T1000 (cell line): ENCODE measurements at regions not wholly inside any gene's neighbourhood (a gene's known extent, or its start where the extent isn't known, plus 50 kb on each side); places are given as distances from the start of the nearest gene placed in this dataset.
"Not testable (repeated sequence)": the region's sequence is repeated elsewhere in the genome, so short reads cannot be mapped to it uniquely, and the experiment has no call there.

Experiments used
- DNase-seq: peaks from one replicate; lab custom pipeline; 2025; ENCODE audit warnings: mixed read lengths; lab: John Stamatoyannopoulos, UW

GRCh38 chrX:65883556-65883955, 156.3 kb downstream of the VSIG4 start:
- DNase-seq, result no peak

DNA sequence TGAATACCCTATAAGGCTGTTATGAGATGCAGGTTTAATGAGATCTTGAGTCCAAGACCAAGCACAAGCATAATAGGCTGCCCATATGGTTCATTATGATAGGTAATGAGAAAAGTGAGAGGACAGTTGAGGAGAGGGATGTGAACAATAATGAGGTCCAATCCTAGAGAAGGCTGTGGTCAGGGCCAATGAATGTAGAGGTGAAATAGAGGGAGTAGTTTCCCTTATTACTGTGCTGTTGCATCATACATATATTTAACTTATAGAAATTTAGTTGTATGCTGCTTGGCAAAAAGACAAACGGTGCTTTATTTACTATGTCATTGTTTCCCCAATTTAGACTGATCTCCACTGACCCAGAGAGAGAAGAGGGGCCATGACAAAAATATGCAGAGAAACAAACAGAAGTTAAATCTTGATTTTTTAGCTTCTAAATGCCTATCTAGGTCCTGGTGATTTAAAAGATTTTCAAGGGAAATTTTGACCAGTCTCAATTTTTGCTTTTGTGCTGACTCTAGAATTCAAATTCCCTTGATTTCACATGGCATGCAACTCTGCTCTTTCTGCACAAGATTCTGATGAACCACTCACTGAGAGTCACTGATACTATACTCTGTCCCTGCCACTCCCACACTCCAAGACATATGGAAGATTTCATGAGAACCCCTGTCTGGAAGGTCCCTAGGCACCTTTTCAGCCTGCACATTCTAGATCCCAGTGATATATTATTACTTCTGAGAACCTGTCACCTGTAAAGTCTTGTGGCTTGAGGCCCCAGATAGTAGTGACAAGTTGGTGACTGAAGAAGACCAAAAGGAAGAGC, 159.7 kb downstream of the VSIG4 start:
- no peak for DNase-seq

GRCh38 chrX:65878456-65878855, 161.4 kb downstream of the VSIG4 start:
- DNase-seq, result no peak

GRCh38 chrX:65877953-65878352, 161.9 kb downstream of the VSIG4 start:
- no peak for DNase-seq

DNA sequence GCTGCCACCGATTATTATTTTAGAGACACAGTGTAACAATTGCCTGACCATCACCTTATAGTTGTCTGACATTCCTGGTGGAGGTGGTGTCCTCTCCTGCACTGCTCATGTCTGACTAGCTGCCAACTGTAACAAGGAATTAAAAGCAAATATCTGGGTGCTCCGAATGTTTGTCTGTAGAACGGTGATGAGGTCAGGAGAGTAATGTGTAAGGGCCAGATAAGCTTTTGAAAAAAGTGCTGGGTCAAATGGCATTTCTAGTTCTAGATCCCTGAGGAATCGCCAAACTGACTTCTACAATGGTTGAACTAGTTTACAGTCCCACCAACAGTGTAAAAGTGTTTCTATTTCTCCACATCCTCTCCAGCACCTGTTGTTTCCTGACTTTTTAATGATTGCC, 164.3 kb downstream of the VSIG4 start:
- not testable (repeated sequence) for DNase-seq

DNA sequence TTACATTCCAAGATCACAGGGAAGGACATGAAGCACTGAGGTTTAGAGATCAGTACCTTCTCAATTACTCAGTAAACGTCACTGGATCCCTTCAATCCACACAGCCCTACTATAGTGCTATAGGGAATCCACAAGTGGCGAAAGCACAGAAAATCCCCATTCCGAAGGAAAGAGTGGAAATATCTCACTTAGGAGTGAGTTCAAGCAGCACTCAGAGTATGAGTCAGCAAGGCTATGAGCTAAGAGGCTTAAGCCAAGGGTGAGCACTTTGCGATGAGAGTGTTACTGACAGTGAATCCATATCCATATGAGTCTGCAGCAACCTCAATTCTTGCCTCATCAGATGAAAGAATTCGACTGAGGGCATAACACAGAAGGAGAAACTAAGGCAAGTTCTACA, 165.1 kb downstream of the VSIG4 start:
- DNase-seq, result no peak

GRCh38 chrX:65874110-65874509, 165.8 kb downstream of the VSIG4 start:
- no peak for DNase-seq

DNA sequence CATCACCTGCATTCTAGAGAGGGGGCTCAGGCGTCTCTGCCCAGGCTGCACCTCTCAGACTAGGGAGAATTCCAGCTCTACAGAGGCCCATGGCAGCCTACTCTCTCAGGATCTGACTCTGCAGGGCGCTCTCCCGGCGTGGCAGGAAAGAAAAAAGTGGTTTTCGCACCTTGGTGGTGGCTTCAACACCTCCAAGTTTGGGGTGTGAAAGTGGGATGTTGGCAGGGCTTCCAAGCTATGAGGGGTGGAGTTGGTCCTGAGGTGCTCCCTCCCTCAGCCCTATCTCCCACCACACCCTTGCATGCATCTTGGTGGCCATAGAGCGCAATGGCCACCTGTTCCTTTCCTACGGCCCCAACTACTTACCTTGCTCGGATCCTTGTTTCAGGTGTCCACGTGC, 166.5 kb downstream of the VSIG4 start:
- DNase-seq, result no peak

GRCh38 chrX:65871671-65872311, 168.1 kb downstream of the VSIG4 start:
- DNase-seq, result no peak

DNA sequence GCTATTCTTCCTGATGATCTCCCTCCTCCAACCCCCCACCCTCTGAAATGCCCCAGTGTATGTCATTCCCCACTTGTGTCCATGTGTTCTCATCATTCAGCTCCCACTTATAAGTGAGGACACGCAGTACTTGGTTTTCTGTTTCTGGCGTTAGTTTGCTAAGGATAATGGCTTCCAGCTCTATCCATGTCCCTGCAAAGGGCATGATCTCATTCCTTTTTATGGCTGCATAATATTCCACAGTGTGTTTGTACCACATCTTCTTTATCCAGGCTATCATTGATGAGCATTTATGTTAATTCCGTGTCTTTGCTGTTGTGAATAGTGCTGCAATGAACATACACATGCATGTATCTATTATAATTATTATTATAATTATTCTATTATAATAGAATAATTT, 169.3 kb downstream of the VSIG4 start:
- DNase-seq, result not testable (repeated sequence)

DNA sequence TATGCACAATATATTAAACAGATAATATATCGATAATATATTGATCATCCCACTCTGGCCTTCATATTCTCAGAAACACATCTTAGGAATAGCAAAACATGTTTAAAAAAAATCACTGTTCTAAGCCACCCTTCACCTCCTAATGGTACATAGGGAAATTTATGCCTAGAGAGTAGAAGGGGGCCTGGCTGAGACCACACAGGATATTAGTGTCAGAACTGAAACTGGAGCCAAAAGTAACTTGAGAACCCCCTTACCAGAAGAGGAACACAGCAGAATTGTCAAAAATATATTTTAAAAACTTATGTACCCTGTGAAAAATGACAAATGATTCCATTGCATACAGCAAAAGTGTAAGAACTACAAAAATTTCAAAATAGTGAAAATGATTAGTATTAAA, 173.1 kb downstream of the VSIG4 start:
- DNase-seq, result no peak

- no peak for DNase-seq
These were observed 173.7 kb downstream of the VSIG4 start for GRCh38 chrX:65866146-65866545.

DNA sequence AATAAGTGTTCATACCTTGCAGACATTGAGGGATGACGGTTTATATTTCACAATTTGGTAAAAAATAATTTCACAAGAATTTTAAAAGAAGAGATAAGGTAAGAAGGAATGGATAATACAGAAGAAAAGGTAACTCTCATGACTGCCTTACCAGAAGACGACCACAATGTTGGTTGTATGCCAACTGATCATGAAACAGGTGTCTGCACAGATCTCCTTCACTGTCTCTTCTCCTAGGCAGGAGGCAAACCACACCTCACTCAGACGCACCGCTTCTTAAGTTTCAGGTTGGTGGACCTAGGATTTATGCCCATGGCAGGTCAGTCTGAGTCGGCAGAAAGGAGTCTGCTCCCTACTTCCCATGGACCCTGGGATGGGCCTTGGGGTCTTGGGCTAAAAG, 177.2 kb downstream of the VSIG4 start:
- no peak for DNase-seq

- no peak for DNase-seq
These were observed 180.6 kb downstream of the VSIG4 start for GRCh38 chrX:65859299-65859698.

DNA sequence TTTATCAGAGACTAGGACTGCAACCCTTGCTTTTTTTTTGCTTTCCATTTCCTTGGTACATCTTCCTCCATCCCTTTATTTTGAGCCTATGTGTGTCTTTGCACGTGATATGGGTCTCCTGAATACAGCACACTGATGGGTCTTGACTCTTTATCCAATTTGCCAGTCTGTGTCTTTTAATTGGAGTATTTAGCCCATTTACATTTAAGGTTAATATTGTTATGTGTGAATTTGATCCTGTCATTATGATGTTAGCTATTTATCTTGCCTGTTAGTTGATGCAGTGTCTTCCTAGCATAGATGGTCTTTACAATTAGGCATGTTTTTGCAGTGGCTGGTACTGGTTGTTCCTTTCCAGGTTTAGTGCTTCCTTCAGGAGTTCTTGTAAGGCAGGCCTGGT, 185.4 kb downstream of the VSIG4 start:
- not testable (repeated sequence) for DNase-seq

GRCh38 chrX:65851306-65851705, 183.9 kb downstream of the MSN start:
- not testable (repeated sequence) for DNase-seq

GRCh38 chrX:65850821-65851220, 183.4 kb downstream of the MSN start:
- not testable (repeated sequence) for DNase-seq

GRCh38 chrX:65846974-65847373, 179.5 kb downstream of the MSN start:
- no peak for DNase-seq

- no peak for DNase-seq
These were observed 173.8 kb downstream of the MSN start for GRCh38 chrX:65841263-65841662.

GRCh38 chrX:65838674-65839073, 171.2 kb downstream of the MSN start:
- no peak for DNase-seq

- no peak for DNase-seq
These were observed 170.6 kb downstream of the MSN start for GRCh38 chrX:65837875-65838549.

DNA sequence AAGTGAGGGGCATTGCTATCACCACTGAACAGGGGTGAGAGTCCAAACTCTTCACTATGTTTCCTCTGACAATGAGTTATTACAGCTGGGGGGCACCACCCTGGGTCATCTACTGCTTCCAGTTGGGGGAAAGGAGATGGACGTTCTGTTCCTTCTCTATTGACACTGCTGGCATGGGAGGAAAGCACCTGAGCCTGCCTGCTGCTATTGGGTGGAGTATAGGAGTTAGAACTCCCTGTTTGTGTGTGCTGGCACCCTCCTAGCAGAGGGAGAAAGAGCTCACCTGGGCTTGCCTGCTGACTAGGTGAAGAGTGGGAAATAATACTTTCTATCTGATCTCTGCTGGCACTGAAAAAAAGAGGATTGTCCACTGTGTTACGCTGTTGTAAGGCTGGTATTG, 163.8 kb downstream of the MSN start:
- DNase-seq, result no peak

DNA sequence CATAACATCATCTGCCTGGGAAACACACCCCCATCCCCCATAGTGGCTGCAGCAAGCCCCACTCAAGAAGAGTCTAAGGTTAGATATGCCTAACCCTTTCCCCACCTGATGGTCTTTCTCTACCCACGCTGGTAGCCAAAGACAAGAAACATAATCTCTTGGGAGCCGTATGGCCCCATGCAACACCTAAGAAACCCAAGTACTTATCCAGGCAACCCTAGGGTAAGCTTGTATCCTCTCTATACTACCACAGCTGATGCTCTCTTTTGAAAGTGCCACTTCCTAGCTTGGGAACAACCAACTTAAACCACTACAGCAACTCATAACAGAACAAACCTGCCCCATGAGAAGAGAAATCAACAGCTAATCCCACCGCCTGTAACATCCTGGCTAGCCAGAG, 161.1 kb downstream of the MSN start:
- no peak for DNase-seq
